ENCODE measurements at regions not wholly inside any gene's neighbourhood (a gene's known extent, or its start where the extent isn't known, plus 50 kb on each side); places are given as distances from the start of the nearest gene placed in this dataset.

DNA sequence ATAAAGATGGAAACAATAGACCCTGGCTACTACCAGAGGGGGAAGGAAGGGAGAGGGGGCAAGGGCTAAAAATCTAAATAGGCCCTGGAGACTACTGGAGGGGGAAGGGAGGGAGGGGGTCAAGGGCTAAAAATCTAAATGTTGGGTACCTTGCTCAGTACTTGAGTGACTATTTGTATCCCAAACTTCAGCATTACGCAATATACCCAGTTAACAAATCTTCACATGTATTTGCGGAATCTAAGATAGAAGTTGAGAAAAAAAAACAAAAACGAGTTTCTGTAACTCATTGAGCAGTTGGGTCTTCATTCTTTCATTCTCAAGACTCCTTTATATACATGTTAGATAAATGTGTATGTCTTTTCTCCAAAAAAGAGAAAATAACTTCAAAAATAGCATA, 537.4 kb downstream of the TAF11L14 start:
- no peak overlapping the region for H3K4me2 ChIP-seq (ENCODE audit: low read length)
- no CpG with 5 or more reads among the region's 3 CpGs for WGBS (ENCODE audit: extremely low coverage, insufficient coverage, insufficient read length)
- H3K4me1 ChIP-seq (ENCODE audit: control insufficient read depth in 1 of 2, insufficient read depth in 2 of 2, low read length in 2 of 2) = no peaks in the 10 kb centered on the region
- H3K4ac ChIP-seq (ENCODE audit: low read depth, low read length) = no peak overlapping the region
- no peak overlapping the region for H2AK5ac ChIP-seq (ENCODE audit: low read length)
- no peaks in the 10 kb centered on the region for H3K79me2 ChIP-seq (ENCODE audit: control insufficient read depth, insufficient read depth, low read length, poor library complexity)
- no peak overlapping the region for H2BK12ac ChIP-seq (ENCODE audit: low read length)
- H3K36me3 ChIP-seq (ENCODE audit: control insufficient read depth in 1 of 2, insufficient read depth in 2 of 2, low read length in 2 of 2) = no peaks in the 10 kb centered on the region
- H3K14ac ChIP-seq (ENCODE audit: low read length) = no peak overlapping the region
- no peak overlapping the region for H2BK5ac ChIP-seq (ENCODE audit: low read depth, low read length, poor library complexity)
- DNase-seq = no peak
- H2AFZ ChIP-seq (ENCODE audit: insufficient read depth, low read length, poor library complexity) = no peak overlapping the region
- H3K18ac ChIP-seq (ENCODE audit: low read length) = no peak overlapping the region
- H3K27me3 ChIP-seq (ENCODE audit: insufficient read depth, low read length) = no peaks in the 10 kb centered on the region
- H4K12ac ChIP-seq (ENCODE audit: low read depth, low read length) = no peak overlapping the region
- H4K8ac ChIP-seq (ENCODE audit: low read depth, low read length) = no peak overlapping the region
- H3K79me1 ChIP-seq (ENCODE audit: low read length) = no peaks in the 10 kb centered on the region
- no peak overlapping the region for H3K23ac ChIP-seq (ENCODE audit: low read length)
- no peaks in the 10 kb centered on the region for H3K9me3 ChIP-seq (ENCODE audit: insufficient read depth, low read depth, low read length)
- no peak overlapping the region for H3K4me3 ChIP-seq (ENCODE audit: low read depth, low read length)
- no peak overlapping the region for H4K91ac ChIP-seq (ENCODE audit: low read depth, low read length)
- no peak overlapping the region for H2BK120ac ChIP-seq (ENCODE audit: insufficient read depth, low read length, poor library complexity)
- H3K27ac ChIP-seq (ENCODE audit: low read depth, low read length) = no peak overlapping the region
- no peak overlapping the region for H3K9ac ChIP-seq (ENCODE audit: low read length)

GRCh38 chr5:18179579-18179978, 545.3 kb downstream of the TAF11L14 start:
- H3K4ac ChIP-seq (ENCODE audit: low read depth, low read length) = no peak overlapping the region

GRCh38 chr5:18181575-18181974, 547.3 kb downstream of the TAF11L14 start:
- H3K4me2 ChIP-seq (ENCODE audit: low read length) = no peak overlapping the region
- H3K4ac ChIP-seq (ENCODE audit: low read depth, low read length) = no peak overlapping the region
- H3K79me2 ChIP-seq (ENCODE audit: control insufficient read depth, insufficient read depth, low read length, poor library complexity) = no peaks in the 10 kb centered on the region
- no peak overlapping the region for H2BK120ac ChIP-seq (ENCODE audit: insufficient read depth, low read length, poor library complexity)
- no peaks in the 10 kb centered on the region for H3K9me3 ChIP-seq (ENCODE audit: insufficient read depth, low read depth, low read length)
- no peak overlapping the region for H4K91ac ChIP-seq (ENCODE audit: low read depth, low read length)
- H3K36me3 ChIP-seq (ENCODE audit: control insufficient read depth in 1 of 2, insufficient read depth in 2 of 2, low read length in 2 of 2) = no peaks in the 10 kb centered on the region
- H3K23ac ChIP-seq (ENCODE audit: low read length) = no peak overlapping the region
- DNase-seq = no peak
- no peak overlapping the region for H3K18ac ChIP-seq (ENCODE audit: low read length)
- no peaks in the 10 kb centered on the region for H3K4me1 ChIP-seq (ENCODE audit: control insufficient read depth in 1 of 2, insufficient read depth in 2 of 2, low read length in 2 of 2)
- no peak overlapping the region for H2AK5ac ChIP-seq (ENCODE audit: low read length)
- no peak overlapping the region for H3K27ac ChIP-seq (ENCODE audit: low read depth, low read length)
- no peak overlapping the region for H4K8ac ChIP-seq (ENCODE audit: low read depth, low read length)
- no CpG with 5 or more reads among the region's 1 CpG for WGBS (ENCODE audit: extremely low coverage, insufficient coverage, insufficient read length)
- no peaks in the 10 kb centered on the region for H3K27me3 ChIP-seq (ENCODE audit: insufficient read depth, low read length)
- H2BK12ac ChIP-seq (ENCODE audit: low read length) = no peak overlapping the region
- H2BK5ac ChIP-seq (ENCODE audit: low read depth, low read length, poor library complexity) = no peak overlapping the region
- H3K9ac ChIP-seq (ENCODE audit: low read length) = no peak overlapping the region
- H3K4me3 ChIP-seq (ENCODE audit: low read depth, low read length) = no peak overlapping the region
- H4K12ac ChIP-seq (ENCODE audit: low read depth, low read length) = no peak overlapping the region
- H2AFZ ChIP-seq (ENCODE audit: insufficient read depth, low read length, poor library complexity) = no peak overlapping the region
- no peak overlapping the region for H3K14ac ChIP-seq (ENCODE audit: low read length)
- H3K79me1 ChIP-seq (ENCODE audit: low read length) = no peaks in the 10 kb centered on the region

More at GRCh38 chr5:18179579-18179978, 545.3 kb downstream of the TAF11L14 start:
- H3K9ac ChIP-seq (ENCODE audit: low read length) = no peak overlapping the region
- no peaks in the 10 kb centered on the region for H3K27me3 ChIP-seq (ENCODE audit: insufficient read depth, low read length)
- H3K36me3 ChIP-seq (ENCODE audit: control insufficient read depth in 1 of 2, insufficient read depth in 2 of 2, low read length in 2 of 2) = no peaks in the 10 kb centered on the region
- no peak overlapping the region for H3K4me3 ChIP-seq (ENCODE audit: low read depth, low read length)
- no peak overlapping the region for H3K18ac ChIP-seq (ENCODE audit: low read length)
- H2BK120ac ChIP-seq (ENCODE audit: insufficient read depth, low read length, poor library complexity) = no peak overlapping the region
- no peak for DNase-seq
- H3K4me2 ChIP-seq (ENCODE audit: low read length) = no peak overlapping the region
- no peak overlapping the region for H3K23ac ChIP-seq (ENCODE audit: low read length)
- no peak overlapping the region for H3K27ac ChIP-seq (ENCODE audit: low read depth, low read length)
- no peak overlapping the region for H4K12ac ChIP-seq (ENCODE audit: low read depth, low read length)
- H3K79me1 ChIP-seq (ENCODE audit: low read length) = no peaks in the 10 kb centered on the region
- WGBS (ENCODE audit: extremely low coverage, insufficient coverage, insufficient read length) = no CpG with 5 or more reads among the region's 3 CpGs
- no peak overlapping the region for H2AK5ac ChIP-seq (ENCODE audit: low read length)
- no peaks in the 10 kb centered on the region for H3K79me2 ChIP-seq (ENCODE audit: control insufficient read depth, insufficient read depth, low read length, poor library complexity)
- no peak overlapping the region for H4K8ac ChIP-seq (ENCODE audit: low read depth, low read length)
- H2BK5ac ChIP-seq (ENCODE audit: low read depth, low read length, poor library complexity) = no peak overlapping the region
- no peaks in the 10 kb centered on the region for H3K4me1 ChIP-seq (ENCODE audit: control insufficient read depth in 1 of 2, insufficient read depth in 2 of 2, low read length in 2 of 2)
- no peak overlapping the region for H3K14ac ChIP-seq (ENCODE audit: low read length)
- H4K91ac ChIP-seq (ENCODE audit: low read depth, low read length) = no peak overlapping the region
- H2AFZ ChIP-seq (ENCODE audit: insufficient read depth, low read length, poor library complexity) = no peak overlapping the region
- H2BK12ac ChIP-seq (ENCODE audit: low read length) = no peak overlapping the region
- no peaks in the 10 kb centered on the region for H3K9me3 ChIP-seq (ENCODE audit: insufficient read depth, low read depth, low read length)

- H2AK5ac ChIP-seq (ENCODE audit: low read length) = no peak overlapping the region
- H3K79me2 ChIP-seq (ENCODE audit: control insufficient read depth, insufficient read depth, low read length, poor library complexity) = no peaks in the 10 kb centered on the region
- H4K8ac ChIP-seq (ENCODE audit: low read depth, low read length) = no peak overlapping the region
- H2BK120ac ChIP-seq (ENCODE audit: insufficient read depth, low read length, poor library complexity) = no peak overlapping the region
- peaks cover 6% of the 10 kb centered on the region for H3K9me3 ChIP-seq (ENCODE audit: insufficient read depth, low read depth, low read length)
- no peak overlapping the region for H3K4me2 ChIP-seq (ENCODE audit: low read length)
- H3K36me3 ChIP-seq (ENCODE audit: control insufficient read depth in 1 of 2, insufficient read depth in 2 of 2, low read length in 2 of 2) = no peaks in the 10 kb centered on the region
- no peak overlapping the region for H2BK5ac ChIP-seq (ENCODE audit: low read depth, low read length, poor library complexity)
- no peaks in the 10 kb centered on the region for H3K4me1 ChIP-seq (ENCODE audit: control insufficient read depth in 1 of 2, insufficient read depth in 2 of 2, low read length in 2 of 2)
- no peak overlapping the region for H4K12ac ChIP-seq (ENCODE audit: low read depth, low read length)
- no CpG with 5 or more reads among the region's 2 CpGs for WGBS (ENCODE audit: extremely low coverage, insufficient coverage, insufficient read length)
- H3K14ac ChIP-seq (ENCODE audit: low read length) = no peak overlapping the region
- H3K27ac ChIP-seq (ENCODE audit: low read depth, low read length) = no peak overlapping the region
- H3K9ac ChIP-seq (ENCODE audit: low read length) = no peak overlapping the region
- H2AFZ ChIP-seq (ENCODE audit: insufficient read depth, low read length, poor library complexity) = no peak overlapping the region
- no peak overlapping the region for H3K23ac ChIP-seq (ENCODE audit: low read length)
- no peaks in the 10 kb centered on the region for H3K79me1 ChIP-seq (ENCODE audit: low read length)
- no peak overlapping the region for H3K4me3 ChIP-seq (ENCODE audit: low read depth, low read length)
- H3K4ac ChIP-seq (ENCODE audit: low read depth, low read length) = no peak overlapping the region
- no peak overlapping the region for H2BK12ac ChIP-seq (ENCODE audit: low read length)
- H3K27me3 ChIP-seq (ENCODE audit: insufficient read depth, low read length) = no peaks in the 10 kb centered on the region
- DNase-seq = no peak
- no peak overlapping the region for H4K91ac ChIP-seq (ENCODE audit: low read depth, low read length)
- no peak overlapping the region for H3K18ac ChIP-seq (ENCODE audit: low read length)
Measured at GRCh38 chr5:18195910-18196309, 561.6 kb downstream of the TAF11L14 start.

All from trophoblast cell (in vitro differentiated cells and primary cell).